ENCODE measurements at regions not wholly inside any gene's neighbourhood (a gene's known extent, or its start where the extent isn't known, plus 50 kb on each side); places are given as distances from the start of the nearest gene placed in this dataset.
"Not testable (repeated sequence)": the region's sequence is repeated elsewhere in the genome, so short reads cannot be mapped to it uniquely, and the experiment has no call there.

GRCh38 chr6:134632982-134633940 lies 315.3 kb upstream of the SGK1 start:
- DNase-seq, result peak; percentile 64

DNA sequence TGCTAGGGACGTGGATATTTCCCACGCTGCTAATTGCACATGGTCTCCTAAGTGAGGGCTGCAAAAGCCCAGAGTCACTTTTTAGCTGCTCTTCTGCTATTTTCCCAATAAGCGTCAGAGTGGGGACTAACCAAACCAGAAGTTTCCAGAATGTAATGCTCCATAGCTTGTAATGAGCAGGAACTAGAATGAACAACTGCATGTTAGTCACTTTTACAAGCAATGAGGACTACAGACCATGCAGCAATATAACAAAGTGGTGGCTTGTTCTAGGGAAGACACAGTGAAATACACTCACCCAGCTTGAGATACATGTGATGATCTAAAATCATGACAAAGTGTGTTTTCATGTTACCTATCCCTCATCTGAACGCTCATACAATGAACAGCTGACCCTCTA lies 314.1 kb upstream of the SGK1 start:
- DNase-seq, result no peak

DNA sequence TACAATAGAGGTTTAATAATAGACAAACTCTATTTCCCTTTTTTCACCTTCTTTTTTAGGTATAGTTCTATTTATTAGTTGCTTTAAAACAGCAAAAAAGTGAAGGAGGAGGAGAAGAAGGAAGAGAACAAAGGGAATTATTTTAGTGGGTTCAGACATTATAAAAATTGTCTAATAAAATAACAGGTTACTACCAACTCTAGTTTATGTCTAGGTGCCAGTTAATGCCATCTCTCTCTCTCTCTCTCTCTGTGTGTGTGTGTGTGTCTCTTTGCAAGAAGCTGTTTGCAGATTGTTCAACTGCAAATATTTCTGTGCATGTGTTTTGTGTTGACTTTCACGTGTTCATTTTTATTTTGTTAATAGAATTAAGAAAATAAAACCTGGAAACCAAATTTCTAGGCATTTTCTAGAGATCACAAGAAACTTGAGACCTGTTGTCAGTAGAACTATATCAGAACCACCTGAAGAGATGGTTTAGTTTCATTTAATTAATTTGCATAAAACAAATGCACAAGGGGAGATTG lies 313.5 kb upstream of the SGK1 start:
- no peak for DNase-seq

- DNase-seq, result no peak
These were observed 312.7 kb upstream of the SGK1 start for GRCh38 chr6:134630508-134631121.

- DNase-seq, result no peak
These were observed 310.2 kb upstream of the SGK1 start for GRCh38 chr6:134628154-134628553.

DNA sequence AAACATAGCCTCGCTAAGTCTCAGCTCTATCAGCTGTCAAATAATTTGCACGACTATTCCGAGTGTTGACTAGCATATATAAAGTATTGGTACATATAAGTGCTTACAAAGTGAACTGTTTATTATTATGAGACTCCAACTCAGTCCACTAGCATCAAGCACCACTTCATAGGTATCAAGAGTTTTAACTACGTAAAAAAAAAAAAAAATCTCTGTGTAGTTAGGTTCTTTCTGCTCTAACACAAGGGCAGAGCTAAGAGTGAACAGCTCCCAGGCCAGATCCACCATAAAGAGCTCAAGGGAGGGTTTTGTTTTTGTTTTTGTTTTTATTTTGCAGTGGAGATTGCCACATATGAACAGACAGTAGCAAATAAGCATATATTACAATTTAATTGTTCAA lies 309.8 kb upstream of the SGK1 start:
- DNase-seq, result no peak

- DNase-seq, result no peak
These were observed 308.7 kb upstream of the SGK1 start for GRCh38 chr6:134626589-134626988.

- no peak for DNase-seq
These were observed 308.2 kb upstream of the SGK1 start for GRCh38 chr6:134626086-134626485.

- no peak for DNase-seq
These were observed 306.9 kb upstream of the SGK1 start for GRCh38 chr6:134624781-134625180.

- no peak for DNase-seq
These were observed 305.5 kb upstream of the SGK1 start for GRCh38 chr6:134623401-134623800.

GRCh38 chr6:134622382-134623173 lies 304.7 kb upstream of the SGK1 start:
- no peak for DNase-seq

- DNase-seq, result no peak
These were observed 303.9 kb upstream of the SGK1 start for GRCh38 chr6:134621858-134622257.

GRCh38 chr6:134619789-134620188 lies 301.9 kb upstream of the SGK1 start:
- no peak for DNase-seq

DNA sequence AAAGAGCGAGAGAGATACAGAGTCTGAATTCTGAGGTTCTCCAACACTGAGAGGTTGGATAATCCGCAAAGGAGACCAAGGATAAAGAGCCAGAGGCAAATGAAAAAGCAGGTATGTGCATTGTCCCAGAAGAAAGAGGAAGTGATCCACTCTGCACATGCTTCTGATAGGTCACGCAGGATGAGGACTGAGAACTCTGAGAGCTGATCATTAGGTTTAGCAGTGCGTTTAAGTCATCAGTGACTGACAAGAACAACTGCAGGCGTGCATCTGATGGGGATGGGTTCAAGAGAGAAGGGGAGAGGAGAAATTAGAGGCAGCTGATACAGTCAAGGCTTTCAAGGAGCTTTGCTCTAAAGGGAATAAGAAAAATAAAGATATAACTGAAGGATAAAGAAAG lies 301.2 kb upstream of the SGK1 start:
- no peak for DNase-seq

GRCh38 chr6:134614606-134615485 lies 296.9 kb upstream of the SGK1 start:
- DNase-seq, result no peak

- not testable (repeated sequence) for DNase-seq
These were observed 294.2 kb upstream of the SGK1 start for GRCh38 chr6:134612128-134612527.

- no peak for DNase-seq
These were observed 292.5 kb upstream of the SGK1 start for GRCh38 chr6:134610411-134610810.

GRCh38 chr6:134609716-134610261 lies 291.9 kb upstream of the SGK1 start:
- DNase-seq, result no peak

- no peak for DNase-seq
These were observed 289.5 kb upstream of the SGK1 start for GRCh38 chr6:134607411-134607810.

DNA sequence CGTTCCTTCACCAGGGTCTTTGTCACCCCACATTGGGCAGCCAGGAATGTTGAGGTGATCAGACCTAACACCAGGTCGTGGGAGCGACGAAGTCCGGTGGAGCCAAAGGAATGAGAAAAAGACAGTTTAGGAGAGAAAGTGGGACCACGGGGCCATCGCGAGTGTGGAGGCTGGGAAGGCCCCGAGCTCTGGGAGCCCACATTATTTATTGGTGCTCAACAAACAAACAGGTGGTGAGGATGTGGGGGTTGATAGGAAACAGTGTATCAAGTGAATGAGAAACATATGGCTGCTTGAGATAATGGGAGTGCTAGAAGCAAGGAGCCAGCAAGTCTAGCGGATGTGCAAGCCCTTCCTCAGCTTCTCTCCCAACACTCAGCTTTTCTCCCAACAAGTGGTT lies 287.1 kb upstream of the SGK1 start:
- no peak for DNase-seq

GRCh38 chr6:134604014-134604676 lies 286.2 kb upstream of the SGK1 start:
- no peak for DNase-seq
